Spleen (tissue), 11 donors: ENCODE measurements at regions not wholly inside any gene's neighbourhood (a gene's known extent, or its start where the extent isn't known, plus 50 kb on each side); places are given as distances from the start of the nearest gene placed in this dataset.

Source experiments
- DNase-seq: peaks from one replicate; pipeline ENCODE4 v3.0.0-alpha.2; 2020
- H3K27ac ChIP-seq, 8 donors: fragments of 200-600 bp; sonication (generic) in 7 of 8; 1 replicate in 4 of 8; 2 replicates in 4 of 8; pipeline versions ENCODE4 v1.5.0 to v1.8.0; 2016 to 2021; ENCODE audit warnings: inconsistent platforms in 4 of 8, mild to moderate bottlenecking in 4 of 8, moderate library complexity in 1 of 8
- H3K27me3 ChIP-seq, 7 donors: fragments of 200-600 bp; sonication (generic) in 6 of 7; replicated peaks in 1 of 7; 1 replicate in 4 of 7; 2 replicates in 3 of 7; pipeline versions ENCODE4 v1.5.0 to v1.8.0; 2016 to 2021; ENCODE audit warnings: inconsistent platforms in 3 of 7, mild to moderate bottlenecking in 1 of 7
- H3K36me3 ChIP-seq, 6 donors: fragments of 200-600 bp; sonication (generic) in 5 of 6; 1 replicate in 4 of 6; 2 replicates in 2 of 6; pipeline versions ENCODE4 v1.5.0 to v1.8.0; 2016 to 2021; ENCODE audit warnings: inconsistent platforms in 2 of 6
- H3K4me1 ChIP-seq, 6 donors: fragments of 200-600 bp; sonication (generic) in 5 of 6; 1 replicate in 3 of 6; 2 replicates in 3 of 6; pipeline versions ENCODE4 v1.5.0 to v1.8.0; 2016 to 2021; ENCODE audit warnings: inconsistent platforms in 3 of 6
- H3K4me3 ChIP-seq, 8 donors: fragments of 200-600 bp; sonication (generic) in 7 of 8; 1 replicate in 4 of 8; 2 replicates in 4 of 8; pipeline versions ENCODE4 v1.5.0 to v1.8.0; 2016 to 2021; ENCODE audit warnings: inconsistent platforms in 4 of 8, mild to moderate bottlenecking in 4 of 8, moderate library complexity in 2 of 8
- H3K9me3 ChIP-seq, 8 donors: fragments of 200-600 bp; sonication (generic) in 7 of 8; 1 replicate in 4 of 8; 2 replicates in 4 of 8; pipeline versions ENCODE4 v1.5.0 to v1.8.0; 2016 to 2021; ENCODE audit warnings: inconsistent platforms in 4 of 8
- CTCF ChIP-seq, 11 experiments: fragments of 200-600 bp in 7 of 11; fragments of 450-650 bp in 4 of 11; sonication (generic) in 4 of 11; IDR thresholded peaks in 8 of 11; conservative IDR thresholded peaks in 3 of 11; 1 replicate in 7 of 11; 2 replicates in 4 of 11; pipeline versions ENCODE4 v1.4.0 to v1.8.0; 2016 to 2021; ENCODE audit warnings: antibody characterized with exemption in 11 of 11, inconsistent platforms in 4 of 11, mild to moderate bottlenecking in 1 of 11
- POLR2A ChIP-seq, 3 donors: fragments of 450-650 bp; IDR thresholded peaks; one replicate each; pipeline ENCODE4 v1.5.1; 2017; ENCODE audit warnings: antibody characterized with exemption in 3 of 3, mild to moderate bottlenecking in 1 of 3
- POLR2AphosphoS5 ChIP-seq, 3 donors: sonication (generic); formaldehyde crosslinking; IDR thresholded peaks; one replicate each; pipeline ENCODE4 v1.5.1; 2017; ENCODE audit warnings: antibody characterized with exemption in 3 of 3
- WGBS, 5 donors: extraction: QIAGEN DNeasy Blood & Tissue Kit in 3 of 5; methylation state at CpG; one replicate each; pipeline versions ENCODE4 v1.1.5 to v1.1.7; 2013 to 2018; 5-methylcytosine and 5-hydroxymethylcytosine counted together
- intact Hi-C: fragments of 100-400 bp; cut with DNase I; formaldehyde crosslinking; loops from one replicate; pipeline ENCODE4 v1.15.0; 2023; ENCODE audit warnings: low total_unique reads
- donor health status: healthy with polysubstance abuse.
- donor health status: DM: no; HTN: no; CAD: no; lungs with moderate emphysema.
- donor health status: DM: no; HTN: no; CAD: no.
- donor health status: Bipolar disorder and iron deficiency.
- donor health status: healthy.
- donor health status: DM: no; HTN: no; CAD: no.
- donor health status: DM: yes; HTN: yes; CAD: no.

- no peaks in the 10 kb centered on the region for H3K9me3 ChIP-seq
- intact Hi-C loops: no loop called here
- DNase-seq: no peak
- no peak for TF ChIP-seq CTCF (IDR thresholded peaks at IDR 0.05 in 8 of 11, conservative IDR thresholded peaks at IDR 0.05 in 3 of 11)
- TF ChIP-seq POLR2A (IDR thresholded peaks at IDR 0.05): no peak
- no peak for TF ChIP-seq POLR2AphosphoS5 (IDR thresholded peaks at IDR 0.05)
- no peaks in the 10 kb centered on the region for H3K4me1 ChIP-seq
- H3K4me3 ChIP-seq: no peak overlapping the region
- H3K27ac ChIP-seq: no peak overlapping the region
- 31 to 58% (median 44%) methylated on average over 1 of the region's 1 CpG for WGBS, 5 donors
- no peaks in the 10 kb centered on the region for H3K27me3 ChIP-seq
- H3K36me3 ChIP-seq: no peaks in the 10 kb centered on the region
Observed at GRCh38 chr7:113414401-113415035, 296.2 kb upstream of the SMIM30 start.

GRCh38 chr7:113412410-113412809 is 294.1 kb upstream of the SMIM30 start:
- Histone ChIP-seq H3K9me3 (no peaks in the 10 kb centered on the region), H3K27ac (no peak overlapping the region), H3K27me3 (no peaks in the 10 kb centered on the region), H3K36me3 (no peaks in the 10 kb centered on the region), H3K4me1 (no peaks in the 10 kb centered on the region), H3K4me3 (no peak overlapping the region)
- intact Hi-C loops: no loop called here
- 91 to 97% (median 95%) methylated on average over 1 of the region's 1 CpG for WGBS, 5 donors
- TF ChIP-seq CTCF (IDR thresholded peaks at IDR 0.05 in 8 of 11, conservative IDR thresholded peaks at IDR 0.05 in 3 of 11) (no peak), POLR2AphosphoS5 (IDR thresholded peaks at IDR 0.05) (no peak), POLR2A (IDR thresholded peaks at IDR 0.05) (no peak)
- no peak for DNase-seq

- Histone ChIP-seq H3K4me3 (no peak overlapping the region), H3K4me1 (no peaks in the 10 kb centered on the region), H3K27ac (no peak overlapping the region), H3K36me3 (no peaks in the 10 kb centered on the region), H3K27me3 (no peaks in the 10 kb centered on the region), H3K9me3 (no peaks in the 10 kb centered on the region)
- no peak for DNase-seq
- TF ChIP-seq CTCF (IDR thresholded peaks at IDR 0.05 in 8 of 11, conservative IDR thresholded peaks at IDR 0.05 in 3 of 11): no peak
- no peak for TF ChIP-seq POLR2AphosphoS5 (IDR thresholded peaks at IDR 0.05)
- TF ChIP-seq POLR2A (IDR thresholded peaks at IDR 0.05): no peak
- WGBS, 5 donors: 62 to 93% (median 90%) methylated on average over 1 of the region's 1 CpG
- intact Hi-C loops: no loop called here
Observed at GRCh38 chr7:113410796-113411195, 292.4 kb upstream of the SMIM30 start.

- TF ChIP-seq POLR2AphosphoS5 (IDR thresholded peaks at IDR 0.05): no peak
- TF ChIP-seq POLR2A (IDR thresholded peaks at IDR 0.05): no peak
- TF ChIP-seq CTCF (IDR thresholded peaks at IDR 0.05 in 8 of 11, conservative IDR thresholded peaks at IDR 0.05 in 3 of 11): no peak
- H3K9me3 ChIP-seq: no peaks in the 10 kb centered on the region
- H3K27me3 ChIP-seq: peaks cover 0 to 6% (median 0%) of the 10 kb centered on the region in 7 donors
- no peaks in the 10 kb centered on the region for H3K36me3 ChIP-seq
- intact Hi-C loops: no loop called here
- H3K4me3 ChIP-seq: no peak overlapping the region
- no peak for DNase-seq
- no peak overlapping the region for H3K27ac ChIP-seq
- WGBS, 5 donors: 38 to 74% (median 50%) methylated on average over 1 of the region's 1 CpG
- H3K4me1 ChIP-seq: no peaks in the 10 kb centered on the region
Observed at GRCh38 chr7:113408999-113409398, 290.6 kb upstream of the SMIM30 start.
